ENCODE measurements at regions not wholly inside any gene's neighbourhood (a gene's known extent, or its start where the extent isn't known, plus 50 kb on each side); places are given as distances from the start of the nearest gene placed in this dataset.

DNA sequence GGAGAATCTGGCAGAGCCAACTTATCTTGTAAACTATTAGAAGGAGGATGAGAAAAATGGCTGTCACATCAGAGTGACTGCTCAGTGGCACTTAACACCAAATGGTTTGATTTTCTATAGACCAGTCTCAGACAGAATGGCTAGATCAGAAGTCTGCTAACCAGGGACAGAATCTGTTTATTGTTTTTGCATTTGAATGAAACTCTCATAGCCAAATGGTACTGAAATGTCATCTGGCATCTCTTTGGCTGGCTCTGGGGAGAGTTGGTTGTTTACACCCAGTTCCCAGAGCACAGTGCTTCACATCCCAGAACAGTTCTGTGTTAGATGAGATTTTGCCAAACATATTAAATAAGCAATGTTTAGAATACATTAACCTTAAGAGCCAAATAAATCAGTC lies 106.6 kb upstream of the HMHB1 start:
- TF ChIP-seq POLR2A (IDR thresholded peaks at IDR 0.05) (no peak), CTCF (IDR thresholded peaks at IDR 0.05) (no peak)
